HG03060 (cell line): ENCODE measurements at regions not wholly inside any gene's neighbourhood (a gene's known extent, or its start where the extent isn't known, plus 50 kb on each side); places are given as distances from the start of the nearest gene placed in this dataset.
"Not testable (repeated sequence)": the region's sequence is repeated elsewhere in the genome, so short reads cannot be mapped to it uniquely, and the experiment has no call there.

Experiments
- ATAC-seq: cut with Tn5 transposase; IDR thresholded peaks from one replicate; pipeline ENCODE4 v1.9.1; 2021; ENCODE audit warnings: low read depth, moderate number of reproducible peaks; ENCODE audit not compliant: unreplicated experiment

DNA sequence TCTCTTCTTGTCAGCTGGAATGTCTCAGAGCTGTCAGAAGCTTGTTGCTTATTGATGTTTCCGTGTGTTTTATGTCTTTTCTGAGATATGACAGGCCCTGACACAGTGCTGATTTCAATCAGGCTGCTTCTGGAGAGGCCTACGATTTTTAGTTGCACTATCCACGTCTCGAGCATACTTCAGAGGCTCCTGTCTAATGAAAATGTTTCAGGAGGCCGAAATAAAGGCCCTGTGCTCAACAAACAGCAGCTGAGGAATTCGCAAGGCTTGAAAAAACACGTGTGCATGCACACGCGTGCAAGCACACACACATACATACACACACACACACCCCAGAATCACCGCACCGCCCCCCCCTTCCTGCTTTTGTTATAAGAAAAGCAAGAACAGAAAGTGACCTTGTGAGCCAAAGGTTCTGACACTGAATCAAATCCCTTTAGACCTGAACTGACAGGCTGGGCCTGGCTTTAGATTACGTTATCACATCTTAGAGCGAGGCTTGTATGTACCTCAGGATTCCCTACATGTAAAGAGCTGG is 296.6 kb downstream of the NR2F2 start:
- no peak for ATAC-seq

DNA sequence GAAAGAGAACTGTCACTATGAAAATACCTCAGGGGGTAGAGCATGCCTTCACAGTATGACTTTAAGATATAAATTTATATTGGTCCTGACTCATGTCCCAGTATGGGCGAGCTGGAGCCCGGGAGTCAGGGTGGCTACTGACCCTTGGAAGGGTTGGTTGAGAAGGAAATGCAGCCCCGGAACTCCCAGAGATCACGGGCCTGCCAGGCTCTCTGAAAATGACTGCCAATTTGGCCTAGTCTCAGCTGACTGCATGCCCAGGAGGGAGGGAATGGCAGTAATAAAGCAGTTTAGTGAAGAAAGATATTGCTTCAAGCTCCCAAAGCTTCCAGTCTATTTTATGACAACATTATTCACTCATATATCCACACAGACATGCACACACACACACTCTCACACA is 299.0 kb downstream of the NR2F2 start:
- ATAC-seq = no peak

DNA sequence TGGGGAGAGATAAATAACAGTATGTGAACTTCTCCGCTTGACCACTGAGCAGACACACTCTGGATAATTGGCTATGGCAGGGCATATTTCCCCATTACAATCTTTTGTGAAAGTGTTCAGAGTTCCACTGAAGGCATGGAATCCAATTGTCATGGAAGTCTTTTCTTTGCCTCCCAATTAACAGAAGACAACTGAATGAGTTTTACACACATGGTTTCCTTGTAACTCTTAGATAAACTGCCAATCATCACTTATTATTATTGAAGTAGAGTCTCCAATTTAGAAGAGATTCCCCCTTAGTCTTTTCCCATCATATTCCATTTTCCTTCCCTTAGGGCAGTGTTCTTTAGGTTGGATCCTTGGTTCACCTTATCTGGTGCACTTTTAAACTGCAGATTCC is 308.3 kb downstream of the NR2F2 start:
- no peak for ATAC-seq

DNA sequence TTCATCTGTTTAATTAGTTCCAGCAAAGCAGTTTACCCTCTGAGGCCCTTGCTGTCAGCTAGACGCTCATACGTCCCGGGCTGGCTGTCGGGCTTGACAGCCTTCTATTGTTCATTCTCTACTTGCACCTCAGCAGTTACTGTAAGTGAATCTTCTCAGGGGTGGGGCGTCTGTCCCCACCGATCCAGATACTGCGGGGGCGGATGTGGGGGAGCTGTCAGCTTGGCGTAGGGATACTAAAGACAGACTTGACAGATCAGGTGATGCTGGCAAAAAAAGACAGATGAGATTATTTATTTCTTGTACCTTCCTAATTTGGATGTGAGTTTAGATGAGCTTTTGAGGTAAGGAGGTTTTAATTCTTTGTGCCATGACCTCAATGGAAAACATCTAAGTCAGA is 315.3 kb downstream of the NR2F2 start:
- ATAC-seq = no peak

DNA sequence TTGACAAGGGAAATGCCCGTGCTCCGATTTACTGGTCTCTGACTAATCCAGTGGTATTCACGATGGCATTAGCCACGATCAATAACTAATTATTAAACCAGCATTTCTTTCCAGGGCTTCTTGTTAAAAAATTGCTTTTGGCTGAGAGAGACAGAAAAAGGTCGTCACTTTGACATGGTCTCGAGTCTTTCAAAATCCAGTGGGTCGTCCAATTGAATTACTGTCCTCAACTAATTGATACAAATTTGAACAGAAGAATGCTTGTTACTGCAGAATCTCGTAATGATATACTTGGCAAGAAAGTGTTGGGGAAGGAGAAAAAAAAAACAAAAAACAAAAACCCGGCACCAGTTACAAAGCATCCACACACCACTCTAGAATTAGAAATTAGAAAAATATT is 318.4 kb downstream of the NR2F2 start:
- no peak for ATAC-seq

DNA sequence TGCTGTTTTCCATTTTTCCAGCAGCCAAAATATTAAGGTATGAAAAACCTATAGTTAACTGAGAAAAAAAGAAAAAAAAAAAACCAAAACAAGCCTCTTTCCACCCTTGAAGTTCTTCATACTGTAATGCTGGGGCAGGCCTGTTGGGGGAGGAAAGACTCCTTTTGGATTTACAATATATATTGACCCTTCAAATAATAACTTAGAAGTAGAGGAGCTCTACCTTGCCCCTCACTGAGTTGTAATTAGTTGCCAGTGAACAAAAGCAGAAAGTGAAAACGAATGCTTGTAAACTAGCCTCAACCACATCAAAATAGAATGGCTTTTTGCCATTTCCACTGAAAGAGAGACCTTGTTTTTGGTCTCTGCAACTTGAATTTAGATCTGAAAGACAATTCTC is 326.6 kb downstream of the NR2F2 start:
- ATAC-seq = no peak

DNA sequence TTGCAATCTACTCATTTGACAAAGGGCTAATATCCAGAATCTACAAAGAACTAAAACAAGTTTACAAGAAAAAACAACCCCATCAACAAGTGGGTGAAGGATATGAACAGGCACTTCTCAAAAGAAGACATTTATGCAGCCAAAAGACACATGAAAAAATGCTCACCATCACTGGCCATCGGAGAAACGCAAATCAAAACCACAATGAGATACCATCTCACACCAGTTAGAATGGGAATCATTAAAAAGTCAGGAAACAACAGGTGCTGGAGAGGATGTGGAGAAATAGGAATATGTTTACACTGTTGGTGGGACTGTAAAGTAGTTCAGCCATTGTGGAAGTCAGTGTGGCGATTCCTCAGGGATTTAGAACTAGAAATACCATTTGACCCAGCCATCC is 336.5 kb downstream of the NR2F2 start:
- ATAC-seq = not testable (repeated sequence)

DNA sequence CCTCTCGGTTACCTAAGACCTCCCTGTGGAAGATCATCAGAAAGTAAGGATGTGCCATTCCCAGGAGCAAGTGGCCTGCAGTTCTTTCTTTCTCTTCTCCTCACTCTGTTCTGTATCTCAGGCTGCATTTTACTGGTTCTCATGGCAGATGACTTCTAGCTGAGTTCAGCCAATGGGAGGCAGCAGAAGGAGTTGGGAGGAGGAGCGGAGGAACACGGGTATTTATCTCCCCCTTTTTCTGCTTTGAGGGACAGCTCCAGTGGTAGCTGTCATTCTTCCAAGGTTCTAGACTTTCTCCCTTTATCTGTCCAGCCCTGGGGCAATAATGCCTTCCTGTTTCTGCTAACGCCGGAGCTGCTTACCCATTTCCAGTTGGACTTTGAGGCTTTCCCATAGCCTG is 339.9 kb downstream of the NR2F2 start:
- ATAC-seq = no peak

DNA sequence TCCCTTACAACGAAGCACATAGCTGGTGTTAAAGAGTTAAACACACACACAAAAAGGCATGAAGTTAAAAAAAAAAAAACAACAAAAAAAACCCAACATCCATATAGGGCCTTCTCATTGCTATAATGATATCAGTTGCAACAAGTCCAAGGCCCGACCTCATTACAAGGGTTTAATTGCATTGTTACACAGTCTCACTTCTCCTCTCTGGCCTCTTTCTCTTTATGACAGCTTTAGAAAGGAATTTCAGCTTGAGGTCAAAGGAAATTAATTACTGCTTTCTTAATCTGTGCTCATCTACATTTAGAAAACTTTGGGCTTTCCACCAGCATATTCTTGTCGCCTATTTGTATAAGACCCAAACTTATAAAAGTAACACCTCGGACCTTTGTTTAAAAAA is 342.1 kb downstream of the NR2F2 start:
- no peak for ATAC-seq

DNA sequence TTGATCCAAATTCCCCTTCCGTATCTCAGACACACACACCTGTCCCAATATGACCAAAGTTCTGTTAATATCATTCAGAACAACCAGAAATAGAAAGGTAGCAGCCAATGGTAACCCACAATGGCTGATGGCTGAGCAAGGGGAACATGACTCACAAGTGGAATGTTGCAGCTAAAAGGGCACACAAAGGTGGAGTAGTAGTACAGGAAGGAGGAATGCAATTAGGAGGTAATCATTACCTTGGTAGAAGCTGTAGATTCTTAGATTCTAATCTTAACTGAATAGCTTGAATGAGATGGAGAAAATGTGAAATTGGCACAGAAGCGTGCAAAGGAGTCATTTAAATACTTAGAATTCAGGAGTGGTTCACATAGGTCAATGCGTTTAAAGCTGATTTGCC is 347.9 kb downstream of the NR2F2 start:
- no peak for ATAC-seq

DNA sequence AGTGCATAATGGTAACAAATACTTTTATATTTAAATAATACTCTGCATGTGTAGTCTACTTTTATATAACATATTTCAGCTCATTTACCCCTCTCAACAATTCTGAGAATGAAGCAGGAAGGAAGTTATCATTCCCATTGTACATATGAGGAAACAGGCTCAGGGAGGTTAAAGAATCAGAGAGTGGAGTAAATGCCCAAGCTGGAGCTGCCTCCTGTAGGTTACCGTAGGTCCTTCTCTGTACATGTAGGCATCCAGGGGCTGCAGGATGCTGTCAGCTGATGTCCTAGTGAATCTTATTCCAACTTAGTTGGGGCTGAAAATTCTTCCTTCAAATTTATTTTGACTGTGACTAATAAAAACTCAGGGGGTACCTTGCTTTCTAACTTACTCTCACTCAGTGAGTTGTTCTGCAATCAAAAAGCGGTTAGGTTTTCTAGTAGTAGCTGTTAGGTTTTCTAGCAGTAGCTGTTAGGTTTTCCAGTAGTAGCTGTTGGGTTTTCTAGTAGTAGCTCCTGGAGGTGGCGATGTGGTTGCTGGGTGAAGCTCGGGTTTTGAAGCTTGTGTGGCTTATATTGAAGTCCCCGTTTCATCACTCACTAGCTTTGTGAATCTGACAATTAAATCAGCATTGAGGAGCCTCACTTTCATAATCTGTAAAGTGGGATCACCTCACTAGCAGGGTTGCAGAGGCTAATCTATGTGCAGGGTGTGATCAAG is 357.0 kb downstream of the NR2F2 start:
- no peak for ATAC-seq

DNA sequence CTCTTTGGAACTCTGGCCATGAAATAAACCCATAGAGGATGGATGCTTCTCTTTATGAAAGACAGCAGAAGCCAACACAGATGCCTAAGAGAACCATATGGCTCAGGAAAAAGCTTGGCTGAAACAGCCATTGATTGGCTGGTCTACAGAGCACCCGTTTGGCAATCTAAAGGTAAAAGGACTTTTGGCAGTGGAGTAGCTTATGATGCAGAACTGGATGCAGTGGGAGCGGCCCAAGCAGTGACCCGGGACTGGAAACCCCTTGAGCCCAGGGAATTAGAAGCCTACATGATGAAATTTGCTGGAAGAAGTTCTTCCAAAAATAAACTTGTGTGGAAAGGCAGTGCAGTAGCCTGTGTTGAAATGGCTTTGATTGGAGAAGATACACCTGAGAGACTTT is 360.2 kb downstream of the NR2F2 start:
- ATAC-seq = no peak

DNA sequence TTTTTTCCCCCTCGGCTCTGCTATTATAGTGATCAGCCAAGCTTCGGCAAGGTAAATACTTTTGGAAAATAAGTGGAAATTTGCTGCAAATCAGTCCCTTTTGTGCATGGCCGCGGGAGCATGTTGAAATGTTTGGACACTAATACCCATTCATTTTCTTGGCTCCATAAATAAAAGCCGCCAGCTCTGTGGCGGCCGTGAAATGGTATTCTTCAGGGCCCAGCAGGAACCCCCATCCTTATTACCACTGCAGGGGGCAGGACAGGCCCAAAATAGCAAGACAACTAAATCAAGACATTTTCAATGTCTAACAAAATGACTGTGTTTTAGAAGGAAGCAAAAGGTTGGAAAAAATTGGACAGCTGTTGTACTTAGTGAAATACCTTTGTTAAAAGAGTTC is 362.3 kb downstream of the NR2F2 start:
- ATAC-seq = no peak

DNA sequence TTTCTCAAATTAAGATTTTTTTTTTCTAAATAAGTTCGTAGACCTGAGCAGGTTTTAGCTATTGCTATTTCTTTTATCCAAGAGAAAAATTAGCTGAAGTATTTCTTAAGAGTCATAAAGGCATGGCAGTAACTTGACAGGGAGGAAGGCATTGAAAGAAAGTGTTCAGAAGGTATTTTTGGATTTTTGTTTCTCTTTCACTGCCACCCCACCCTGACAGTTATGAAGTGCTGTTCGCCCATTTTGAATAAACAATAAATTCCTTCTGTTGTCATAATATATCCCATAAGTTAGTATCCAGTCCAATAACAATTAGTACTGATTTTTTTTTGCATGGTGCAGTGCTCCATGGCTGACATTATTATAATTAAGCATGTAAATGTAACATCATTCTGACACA is 363.0 kb downstream of the NR2F2 start:
- ATAC-seq = no peak

DNA sequence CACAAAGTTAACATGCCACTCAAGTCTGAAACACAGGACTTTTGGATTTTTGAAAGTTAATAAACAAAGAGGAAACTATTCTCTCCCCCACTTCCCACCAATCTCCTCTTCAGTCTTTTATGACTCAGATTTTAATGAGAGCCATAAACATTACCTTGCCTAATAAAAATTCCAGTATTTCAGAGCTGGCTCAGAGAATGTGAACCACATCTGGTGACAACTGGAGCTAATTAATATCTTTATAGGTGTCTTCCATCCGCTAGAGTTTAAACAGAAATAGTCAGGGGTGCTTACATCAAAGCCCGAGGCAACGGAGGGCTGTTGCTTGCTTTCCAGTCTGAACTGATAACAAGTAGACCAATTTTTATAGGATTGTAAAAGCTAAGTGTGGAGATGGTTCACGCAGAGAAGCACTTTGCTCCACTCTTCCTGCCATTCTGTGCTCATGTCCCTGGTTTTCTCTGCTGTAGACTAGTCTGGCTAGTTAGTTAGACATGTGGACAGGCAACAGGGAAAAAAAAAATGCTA is 363.6 kb downstream of the NR2F2 start:
- ATAC-seq = no peak

DNA sequence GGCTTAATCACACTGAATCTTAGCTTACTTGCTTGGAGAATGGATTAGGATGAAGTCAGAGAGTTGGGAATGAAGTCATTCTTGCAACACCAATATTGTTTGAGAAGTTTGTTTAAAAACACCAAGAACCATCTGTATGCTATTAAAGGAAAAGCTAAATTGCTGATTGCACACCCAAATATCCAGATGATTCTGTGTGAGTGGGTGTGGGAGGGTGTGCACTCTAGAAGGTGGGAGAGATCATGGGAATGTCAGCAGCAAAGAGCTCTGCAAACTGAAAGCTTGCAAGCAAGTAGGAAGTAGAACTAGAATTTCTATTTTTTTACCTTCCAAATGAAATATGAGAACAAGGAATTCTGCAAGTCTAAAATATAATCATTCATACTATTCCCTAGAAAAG is 364.9 kb downstream of the NR2F2 start:
- ATAC-seq = no peak

DNA sequence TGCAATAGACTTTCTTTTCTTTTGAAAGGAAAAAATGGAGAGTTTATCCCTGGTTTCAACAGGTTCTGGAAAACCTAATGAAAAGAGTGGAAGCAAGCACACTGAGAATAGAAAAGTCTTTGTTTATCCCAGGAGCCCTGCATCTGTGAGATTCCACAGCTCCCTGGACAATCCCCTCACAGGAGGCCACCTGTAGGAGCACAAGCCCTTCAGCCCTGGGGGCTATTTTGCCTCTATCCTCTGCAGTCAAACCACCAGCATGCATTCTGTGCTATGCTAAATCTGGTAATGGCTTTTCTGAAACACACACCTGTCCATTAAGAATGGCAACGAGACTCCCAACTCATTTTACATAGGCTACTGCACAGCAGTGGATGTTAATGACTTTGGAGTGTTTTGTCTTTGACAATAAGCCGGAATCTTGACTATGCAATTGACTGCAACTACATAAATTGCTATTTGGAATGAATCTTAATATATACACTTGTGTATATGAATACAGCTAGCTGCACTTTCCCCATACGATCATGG is 369.4 kb downstream of the NR2F2 start:
- ATAC-seq = no peak

DNA sequence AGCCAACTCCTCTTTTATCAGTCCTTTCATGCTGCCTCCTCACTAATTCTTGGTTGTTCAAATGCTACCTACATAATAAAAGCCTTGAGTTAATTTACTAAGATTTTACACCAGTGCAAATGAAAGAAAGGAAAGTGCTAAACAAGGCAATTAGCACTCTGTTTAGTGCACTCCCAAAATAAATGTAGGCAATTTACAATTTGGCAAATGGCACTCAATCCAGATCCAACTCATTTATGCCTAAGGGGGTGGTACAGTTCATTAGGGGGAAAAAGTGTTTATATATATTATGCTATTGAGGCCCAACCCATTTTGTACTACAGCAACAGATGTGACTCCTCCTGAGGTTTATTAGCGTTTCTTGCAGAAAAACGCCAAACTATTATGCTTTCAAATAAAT is 370.1 kb downstream of the NR2F2 start:
- ATAC-seq = no peak

DNA sequence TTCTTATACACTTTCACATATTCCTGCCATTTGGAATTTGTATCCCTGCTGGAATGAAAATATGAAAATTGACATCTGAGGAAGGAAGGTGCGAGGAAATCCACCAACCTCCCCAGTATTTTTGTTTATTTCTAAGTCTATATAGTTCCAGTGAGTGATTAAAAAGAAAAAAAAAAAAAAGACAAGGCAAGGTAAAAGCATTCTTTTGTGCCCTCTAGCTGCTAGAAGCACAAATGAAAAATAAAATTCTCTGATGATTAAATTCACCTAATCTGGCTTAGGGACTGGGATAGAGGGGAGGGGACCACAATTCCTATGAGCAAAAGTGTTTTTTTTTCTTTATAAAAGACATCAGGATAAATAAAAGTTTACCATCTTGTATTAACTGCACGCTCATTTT is 370.9 kb downstream of the NR2F2 start:
- no peak for ATAC-seq

DNA sequence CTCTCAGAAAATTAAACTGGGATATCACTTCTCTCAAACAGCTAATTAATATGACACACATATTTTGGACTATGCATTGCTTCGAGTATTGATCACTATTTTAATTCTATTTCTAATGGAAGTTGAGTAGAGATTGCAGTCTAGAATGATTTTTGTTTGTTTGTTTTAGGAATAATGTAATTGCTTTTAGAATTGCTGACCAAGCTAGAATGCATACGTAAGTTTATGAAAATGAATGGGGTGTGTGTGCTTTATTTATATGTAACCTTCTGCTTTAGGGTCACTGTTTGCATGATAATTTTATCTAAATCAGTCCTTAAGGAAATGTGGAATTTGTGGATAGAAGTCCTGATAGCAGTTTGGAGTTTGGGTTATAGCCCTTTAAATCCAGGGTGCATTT is 371.4 kb downstream of the NR2F2 start:
- ATAC-seq = no peak

DNA sequence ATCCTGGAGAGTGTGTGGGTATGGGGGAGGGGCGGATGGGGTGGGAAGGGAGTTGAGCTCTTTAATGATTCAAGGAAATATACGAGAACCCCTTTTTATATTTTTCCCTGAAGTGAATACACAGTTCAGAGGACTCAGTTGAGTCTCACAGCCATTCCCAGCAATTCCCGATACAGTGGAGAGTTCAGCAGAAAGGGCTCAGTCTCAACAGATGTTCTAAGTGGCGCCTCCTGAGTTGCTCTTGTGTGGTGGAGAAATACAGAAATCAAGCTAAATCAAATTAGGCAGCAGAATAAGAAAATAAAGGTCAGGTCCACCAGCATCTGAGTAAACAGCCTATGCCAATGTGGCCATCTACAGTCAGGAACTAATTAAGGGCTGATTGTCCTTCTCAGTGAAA is 372.1 kb downstream of the NR2F2 start:
- ATAC-seq = no peak

DNA sequence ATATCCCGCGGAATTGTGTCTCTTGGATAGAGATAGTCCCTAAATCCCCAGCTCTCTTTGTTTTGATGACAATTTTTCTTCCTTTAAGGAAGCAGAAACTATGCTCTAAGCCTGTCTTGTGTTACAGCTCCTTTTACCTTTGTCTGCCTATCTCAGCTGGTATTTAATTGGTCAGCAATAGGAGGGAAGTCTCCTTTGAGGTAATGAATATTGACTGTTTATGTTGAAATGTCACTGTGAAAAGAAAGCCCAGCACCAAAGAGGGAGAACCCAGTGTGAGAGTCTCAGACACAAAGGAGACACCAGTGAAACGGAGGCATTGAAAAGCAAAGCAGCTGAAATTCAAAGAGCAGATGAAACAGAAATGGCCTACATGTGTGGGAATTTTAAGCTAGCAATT is 372.6 kb downstream of the NR2F2 start:
- no peak for ATAC-seq
